SK-N-MC (cell line): ENCODE measurements at regions not wholly inside any gene's neighbourhood (a gene's known extent, or its start where the extent isn't known, plus 50 kb on each side); places are given as distances from the start of the nearest gene placed in this dataset.

ENCODE experiments used
- EZH2 ChIP-seq: fragments of 200-600 bp; sonication (generic); IDR thresholded peaks from one replicate; pipeline ENCODE4 v1.6.1; 2017; ENCODE audit warnings: antibody characterized with exemption
- POLR2AphosphoS5 ChIP-seq: IDR thresholded peaks from 2 replicates; pipeline ENCODE4 v1.6.1; 2012; ENCODE audit warnings: mild to moderate bottlenecking, low read depth, low read length, borderline replicate concordance

DNA sequence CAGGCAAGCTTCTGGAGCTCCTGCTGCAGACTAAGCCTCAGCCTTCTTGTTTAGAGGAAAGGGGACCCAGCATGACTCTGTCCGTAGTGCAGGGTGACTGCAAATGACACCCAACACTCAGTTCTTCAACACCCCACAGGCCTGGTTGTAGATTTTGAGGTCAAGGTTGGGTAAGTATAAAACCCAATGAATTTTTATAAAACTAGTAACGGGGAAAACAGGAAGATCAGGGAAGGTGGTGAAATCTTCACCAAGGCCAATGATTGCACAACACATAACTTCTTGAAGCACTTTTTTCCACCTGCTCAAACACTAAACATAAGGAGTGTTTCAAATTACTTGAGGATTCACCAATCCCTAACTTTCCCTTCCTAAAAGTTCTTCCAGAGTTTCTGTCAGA is 89.4 kb upstream of the JAK1 start:
- TF ChIP-seq EZH2 (no peak), POLR2AphosphoS5 (no peak)
